ENCODE measurements at regions not wholly inside any gene's neighbourhood (a gene's known extent, or its start where the extent isn't known, plus 50 kb on each side); places are given as distances from the start of the nearest gene placed in this dataset.

DNA sequence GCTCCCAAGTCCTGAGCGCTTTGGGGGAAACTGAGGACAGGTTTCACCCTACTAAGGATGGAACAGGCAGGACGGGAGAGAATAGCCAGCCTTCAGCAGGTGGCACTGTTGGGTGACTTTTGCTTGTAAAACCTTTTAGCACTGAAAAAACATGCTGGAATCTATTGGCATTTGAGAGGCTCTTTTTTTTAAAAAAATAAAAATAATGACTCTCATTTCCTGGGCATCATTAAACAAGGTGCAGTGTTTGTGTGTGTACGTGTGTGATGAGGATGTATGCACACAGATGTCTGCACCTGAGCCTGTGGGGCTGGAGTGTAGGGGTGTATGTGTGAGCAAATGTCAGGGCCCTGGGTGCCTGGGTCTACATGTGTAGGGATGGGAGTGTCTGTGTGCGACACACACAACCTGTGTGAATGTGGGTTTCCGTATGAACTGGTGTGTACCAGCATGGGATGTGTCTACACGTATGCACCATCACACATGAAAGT is 177.9 kb downstream of the RPS24 start:
- TF ChIP-seq, protein P1, sequence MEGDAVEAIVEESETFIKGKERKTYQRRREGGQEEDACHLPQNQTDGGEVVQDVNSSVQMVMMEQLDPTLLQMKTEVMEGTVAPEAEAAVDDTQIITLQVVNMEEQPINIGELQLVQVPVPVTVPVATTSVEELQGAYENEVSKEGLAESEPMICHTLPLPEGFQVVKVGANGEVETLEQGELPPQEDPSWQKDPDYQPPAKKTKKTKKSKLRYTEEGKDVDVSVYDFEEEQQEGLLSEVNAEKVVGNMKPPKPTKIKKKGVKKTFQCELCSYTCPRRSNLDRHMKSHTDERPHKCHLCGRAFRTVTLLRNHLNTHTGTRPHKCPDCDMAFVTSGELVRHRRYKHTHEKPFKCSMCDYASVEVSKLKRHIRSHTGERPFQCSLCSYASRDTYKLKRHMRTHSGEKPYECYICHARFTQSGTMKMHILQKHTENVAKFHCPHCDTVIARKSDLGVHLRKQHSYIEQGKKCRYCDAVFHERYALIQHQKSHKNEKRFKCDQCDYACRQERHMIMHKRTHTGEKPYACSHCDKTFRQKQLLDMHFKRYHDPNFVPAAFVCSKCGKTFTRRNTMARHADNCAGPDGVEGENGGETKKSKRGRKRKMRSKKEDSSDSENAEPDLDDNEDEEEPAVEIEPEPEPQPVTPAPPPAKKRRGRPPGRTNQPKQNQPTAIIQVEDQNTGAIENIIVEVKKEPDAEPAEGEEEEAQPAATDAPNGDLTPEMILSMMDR (IDR thresholded peaks at IDR 0.05): peak in 1 of 6 experiments; percentile 10
- no peak for TF ChIP-seq POLR2A (IDR thresholded peaks at IDR 0.05)
- no peak for TF ChIP-seq POLR2AphosphoS5 (IDR thresholded peaks at IDR 0.05)
- TF ChIP-seq EP300 (IDR thresholded peaks at IDR 0.05): no peak
